C4-2B (cell line): ENCODE measurements at regions not wholly inside any gene's neighbourhood (a gene's known extent, or its start where the extent isn't known, plus 50 kb on each side); places are given as distances from the start of the nearest gene placed in this dataset.

Source experiments
- H3K27ac ChIP-seq: fragments of 450-650 bp; 2 replicates; pipeline ENCODE4 v1.5.1; 2017
- CTCF ChIP-seq: fragments of 450-650 bp; conservative IDR thresholded peaks from 2 replicates; pipeline ENCODE4 v1.5.1; 2017; ENCODE audit warnings: mild to moderate bottlenecking
- ZFX ChIP-seq: fragments of 450-650 bp; IDR thresholded peaks from 2 replicates; pipeline ENCODE4 v1.6.1; 2017

DNA sequence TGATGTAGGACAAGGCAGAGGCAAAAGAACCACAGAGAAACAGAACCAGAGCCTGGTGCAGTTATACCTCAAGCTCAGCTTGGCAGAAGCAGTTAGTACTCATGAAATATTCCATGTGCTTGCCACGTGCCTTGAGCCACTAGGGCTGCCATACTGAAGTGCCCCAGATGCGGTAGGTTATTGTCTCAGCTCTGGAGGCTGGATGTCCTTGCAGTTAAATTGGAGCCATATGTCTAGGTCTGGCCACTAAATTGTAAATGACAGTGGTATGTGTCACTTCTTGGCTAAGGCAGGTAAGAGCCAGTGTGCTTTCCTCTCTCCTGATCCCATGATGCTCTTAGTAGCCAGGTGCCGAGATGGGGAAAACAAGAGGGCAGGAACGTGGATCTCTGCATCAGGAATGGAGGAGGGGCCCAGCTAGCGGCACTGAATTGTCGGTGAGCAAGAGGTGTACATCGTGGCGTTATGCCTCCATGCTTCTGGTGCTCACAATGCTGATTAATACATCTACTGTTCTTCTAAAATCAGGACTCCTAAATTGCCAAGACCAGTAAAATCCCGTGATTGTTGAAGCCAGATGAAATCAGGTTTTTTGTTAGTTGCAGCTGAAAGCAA is 73.5 kb downstream of the PSMG1 start:
- no peak overlapping the region for H3K27ac ChIP-seq
- TF ChIP-seq CTCF (no peak), ZFX (no peak)

DNA sequence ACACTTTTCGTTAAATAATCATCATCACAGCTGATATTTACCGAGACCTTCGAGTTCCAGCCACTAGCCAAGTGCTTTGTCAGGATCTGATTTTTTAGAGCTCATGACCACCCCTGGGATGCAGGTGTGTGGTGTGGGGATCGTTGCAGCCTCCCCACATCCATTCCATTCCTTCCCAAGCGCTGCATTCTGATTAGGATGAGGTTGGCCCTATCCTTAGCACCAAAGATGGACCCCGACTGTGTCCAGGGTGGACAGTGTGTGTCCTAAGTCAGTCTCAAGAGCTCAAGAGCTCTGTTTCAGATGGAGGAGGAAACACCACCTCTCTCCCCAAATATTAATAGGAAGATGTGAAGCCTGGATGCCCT is 74.1 kb downstream of the PSMG1 start:
- H3K27ac ChIP-seq, result no peak overlapping the region
- TF ChIP-seq CTCF, result no peak
- TF ChIP-seq ZFX, result no peak

- no peak overlapping the region for H3K27ac ChIP-seq
- TF ChIP-seq CTCF, result no peak
- no peak for TF ChIP-seq ZFX
Measured at GRCh38 chr21:39108291-39109162, 74.7 kb downstream of the PSMG1 start.

GRCh38 chr21:39107739-39108138 is 75.5 kb downstream of the PSMG1 start:
- H3K27ac ChIP-seq, result no peak overlapping the region
- TF ChIP-seq ZFX (no peak), CTCF (no peak)

DNA sequence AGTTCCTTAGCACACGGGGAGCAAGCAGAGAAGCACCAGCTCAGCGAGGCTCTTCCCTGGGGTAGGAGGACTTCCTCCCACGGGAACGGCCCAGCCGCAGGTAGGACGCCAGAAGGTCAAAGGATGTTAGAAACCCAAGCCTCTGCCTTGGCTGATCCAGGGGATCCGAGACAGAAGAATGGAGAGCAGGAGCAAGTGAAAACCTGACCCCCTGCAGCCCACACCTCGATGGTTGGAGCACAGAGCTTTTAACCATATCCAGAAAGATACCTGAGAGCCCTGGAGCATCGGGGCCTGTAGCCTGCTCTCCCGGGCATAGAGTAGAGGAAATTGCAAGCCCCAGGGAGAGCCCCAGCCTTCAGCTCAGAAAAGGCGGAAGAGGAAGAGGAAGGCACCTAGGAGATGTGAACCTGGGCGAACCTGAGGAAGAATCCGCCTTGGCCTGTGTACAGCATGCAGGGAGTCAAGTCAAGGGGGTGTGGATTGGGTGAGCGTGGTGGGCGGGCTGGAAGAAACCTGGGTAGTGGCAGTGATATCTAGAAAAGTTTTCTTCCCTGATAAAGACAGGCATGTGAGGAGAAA is 76.3 kb downstream of the PSMG1 start:
- H3K27ac ChIP-seq, result no peak overlapping the region
- TF ChIP-seq CTCF, result no peak
- TF ChIP-seq ZFX, result no peak

DNA sequence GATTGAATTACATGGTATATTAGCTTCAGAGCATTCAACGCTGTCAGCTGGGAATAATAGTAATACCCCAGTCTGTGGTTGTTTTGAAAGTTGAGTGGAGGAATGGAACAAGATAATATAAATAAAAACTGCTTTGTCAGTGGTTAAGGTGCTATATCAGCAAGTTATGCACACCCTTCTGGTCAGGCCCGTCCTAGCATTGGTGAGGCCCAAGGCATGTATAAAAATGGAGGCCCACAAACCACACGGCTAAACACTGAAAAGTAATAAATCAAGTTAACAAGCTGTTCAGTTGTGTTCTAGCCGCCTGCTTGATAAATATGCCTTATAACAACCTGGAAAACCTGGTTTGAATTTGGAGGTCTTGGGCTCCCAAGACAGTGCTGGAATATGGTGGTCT is 77.4 kb downstream of the PSMG1 start:
- no peak overlapping the region for H3K27ac ChIP-seq
- no peak for TF ChIP-seq ZFX
- no peak for TF ChIP-seq CTCF

DNA sequence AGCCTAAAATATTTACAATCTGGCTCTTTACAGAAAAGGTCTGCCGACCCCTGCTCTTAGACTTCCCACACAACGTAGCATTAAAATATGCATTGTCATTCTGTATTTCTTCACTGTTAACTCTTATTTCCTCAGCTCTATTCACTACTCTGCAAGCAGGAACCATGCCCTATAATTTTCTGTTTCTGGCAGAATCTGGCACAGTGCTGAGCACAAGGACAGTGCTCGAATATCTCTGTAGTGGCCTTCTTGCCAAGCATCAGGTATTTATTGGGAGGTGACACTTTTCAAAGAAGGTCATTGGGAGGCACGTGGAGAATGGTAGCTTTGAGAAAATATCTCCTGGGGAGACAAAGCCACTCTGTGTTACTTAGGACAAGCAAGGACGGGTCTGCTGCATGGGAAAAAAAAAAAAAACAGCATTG is 77.9 kb downstream of the PSMG1 start:
- TF ChIP-seq ZFX (no peak), CTCF (no peak)
- no peak overlapping the region for H3K27ac ChIP-seq
